GM23338 (cell line): ENCODE measurements at regions not wholly inside any gene's neighbourhood (a gene's known extent, or its start where the extent isn't known, plus 50 kb on each side); places are given as distances from the start of the nearest gene placed in this dataset.

Experiments
- ATAC-seq: fragments of 200-7000 bp; cut with Tn5 transposase; 3 replicates; pipeline ENCODE4 v1.9.1; 2020
- DNase-seq: peaks from one replicate; pipeline ENCODE4 v3.0.0-alpha.2; 2015; ENCODE audit warnings: low spot score
- H2AFZ ChIP-seq: fragments of 200-600 bp; sonication (generic); 2 replicates; pipeline ENCODE4 v1.8.0; 2016; ENCODE audit warnings: antibody characterized with exemption, mild to moderate bottlenecking, moderate library complexity
- H3F3A ChIP-seq: fragments of 200-600 bp; sonication (generic); replicated peaks from 2 replicates; pipeline ENCODE4 v1.8.0; 2017; ENCODE audit warnings: antibody characterized with exemption, mixed run types, low read depth
- H3K27ac ChIP-seq: fragments of 200-600 bp; sonication (generic); 2 replicates; pipeline ENCODE4 v1.6.1; 2016; ENCODE audit warnings: low read depth
- H3K27me3 ChIP-seq: fragments of 200-600 bp; sonication (generic); 2 replicates; pipeline ENCODE4 v1.8.0; 2016; ENCODE audit warnings: mild to moderate bottlenecking, mixed run types, moderate library complexity; ENCODE audit not compliant: insufficient read depth
- H3K36me3 ChIP-seq: fragments of 200-600 bp; sonication (generic); 2 replicates; pipeline ENCODE4 v1.8.0; 2016; ENCODE audit warnings: mild to moderate bottlenecking; ENCODE audit not compliant: insufficient read depth
- H3K4me1 ChIP-seq: fragments of 200-600 bp; sonication (generic); 2 replicates; pipeline ENCODE4 v1.8.0; 2016; ENCODE audit warnings: mild to moderate bottlenecking, moderate library complexity; ENCODE audit not compliant: insufficient read depth
- H3K4me2 ChIP-seq: fragments of 200-600 bp; sonication (generic); 2 replicates; pipeline ENCODE4 v1.7.1; 2017; ENCODE audit warnings: mixed run types
- H3K4me3 ChIP-seq: fragments of 200-600 bp; sonication (generic); 2 replicates; pipeline ENCODE4 v1.6.1; 2016; ENCODE audit warnings: mixed run types
- H3K79me2 ChIP-seq: fragments of 200-600 bp; sonication (generic); replicated peaks from 2 replicates; pipeline ENCODE4 v1.8.0; 2017; ENCODE audit warnings: mild to moderate bottlenecking; ENCODE audit not compliant: insufficient read depth
- H3K9me2 ChIP-seq: fragments of 200-600 bp; sonication (generic); 2 replicates; pipeline ENCODE4 v1.8.0; 2017; ENCODE audit not compliant: insufficient read depth
- H4K20me1 ChIP-seq: fragments of 200-600 bp; sonication (generic); replicated peaks from 2 replicates; pipeline ENCODE4 v1.8.0; 2017; ENCODE audit warnings: mild to moderate bottlenecking; ENCODE audit not compliant: insufficient read depth
- H3K27ac Mint-ChIP-seq: 2 replicates; pipeline ENCODE4 v1.8.0; 2020; ENCODE audit warnings: inconsistent platforms, mild to moderate bottlenecking, moderate library complexity, mixed read lengths
- H3K27me3 Mint-ChIP-seq: 3 replicates; pipeline ENCODE4 v1.8.0; 2022; ENCODE audit warnings: low read depth, mild to moderate bottlenecking, moderate library complexity, mixed read lengths, inconsistent platforms; ENCODE audit not compliant: insufficient read depth, poor library complexity
- H3K36me3 Mint-ChIP-seq: 3 replicates; pipeline ENCODE4 v1.8.0; 2021; ENCODE audit warnings: low read depth, mild to moderate bottlenecking, inconsistent platforms, moderate library complexity, mixed read lengths
- H3K4me1 Mint-ChIP-seq: 3 replicates; pipeline ENCODE4 v1.8.0; 2020; ENCODE audit warnings: mild to moderate bottlenecking, inconsistent platforms, mixed read lengths
- H3K4me3 Mint-ChIP-seq: 3 replicates; pipeline ENCODE4 v1.8.0; 2021; ENCODE audit warnings: moderate library complexity, mild to moderate bottlenecking, inconsistent platforms, mixed read lengths
- H3K9me3 Mint-ChIP-seq: 3 replicates; pipeline ENCODE4 v1.8.0; 2020; ENCODE audit warnings: moderate library complexity, mild to moderate bottlenecking, inconsistent platforms, mixed read lengths
- CREB1 ChIP-seq: fragments of 250-450 bp; sonication (Bioruptor Pico); IDR thresholded peaks from 2 replicates; pipeline ENCODE4 v1.5.0; 2020; ENCODE audit warnings: low read depth, mild to moderate bottlenecking, moderate library complexity
- CTCF ChIP-seq, 2 experiments: fragments of 200-600 bp in 1 of 2; sonication (generic) in 1 of 2; conservative IDR thresholded peaks; 2 replicates each; pipeline versions ENCODE4 v1.5.1 to v1.6.1; 2016 to 2017; ENCODE audit warnings: antibody characterized with exemption in 2 of 2, low read depth in 2 of 2, mild to moderate bottlenecking in 2 of 2, moderate library complexity in 1 of 2
- ETS1 ChIP-seq: IDR thresholded peaks from 2 replicates; pipeline ENCODE4 v1.6.1; 2016; ENCODE audit warnings: antibody characterized with exemption
- EZH2 ChIP-seq: fragments of 200-600 bp; sonication (generic); IDR thresholded peaks from one replicate; pipeline ENCODE4 v1.8.0; 2017; ENCODE audit warnings: antibody characterized with exemption, mild to moderate bottlenecking, low read depth; ENCODE audit not compliant: unreplicated experiment
- EZH2phosphoT487 ChIP-seq: fragments of 200-600 bp; sonication (generic); IDR thresholded peaks from one replicate; pipeline ENCODE4 v1.8.1; 2018; ENCODE audit warnings: antibody characterized with exemption; ENCODE audit not compliant: unreplicated experiment
- JUNB ChIP-seq: IDR thresholded peaks from one replicate; pipeline ENCODE4 v1.6.1; 2016; ENCODE audit warnings: antibody characterized with exemption; ENCODE audit not compliant: unreplicated experiment
- NANOG ChIP-seq: IDR thresholded peaks from 2 replicates; pipeline ENCODE4 v1.6.1; 2016; ENCODE audit warnings: antibody characterized with exemption, borderline replicate concordance
- POLR2AphosphoS5 ChIP-seq: IDR thresholded peaks from 2 replicates; pipeline ENCODE4 v1.6.1; 2016; ENCODE audit warnings: antibody characterized with exemption, low read depth
- REST ChIP-seq: IDR thresholded peaks from one replicate; pipeline ENCODE4 v1.6.1; 2018; ENCODE audit warnings: antibody characterized with exemption; ENCODE audit not compliant: unreplicated experiment
- STAT1 ChIP-seq: IDR thresholded peaks from one replicate; pipeline ENCODE4 v1.6.1; 2016; ENCODE audit warnings: antibody characterized with exemption; ENCODE audit not compliant: unreplicated experiment
- ZNF114 ChIP-seq: fragments of 250-450 bp; sonication (Bioruptor Pico); IDR thresholded peaks from 2 replicates; pipeline ENCODE4 v1.5.0; 2020; ENCODE audit warnings: mild to moderate bottlenecking, moderate library complexity
- ZNF331 ChIP-seq: fragments of 250-450 bp; sonication (Bioruptor Pico); IDR thresholded peaks from 2 replicates; pipeline ENCODE4 v1.5.0; 2020; ENCODE audit warnings: low read depth, mild to moderate bottlenecking, moderate library complexity

- no peak for TF ChIP-seq REST
- TF ChIP-seq JUNB, result no peak
- no peak for TF ChIP-seq CREB1 (CRISPR knock-in tag)
- TF ChIP-seq ETS1, result no peak
- no peak for TF ChIP-seq EZH2phosphoT487
- no peak for TF ChIP-seq ZNF331 (CRISPR knock-in tag)
Measured at GRCh38 chr18:78805840-78806239, 173.8 kb upstream of the SALL3 start (continued).

GRCh38 chr18:78807668-78808067, 171.9 kb upstream of the SALL3 start:
- peaks cover 7% of the 10 kb centered on the region for H3F3A ChIP-seq
- no peaks in the 10 kb centered on the region for H4K20me1 ChIP-seq
- no peaks in the 10 kb centered on the region for H3K4me1 Mint-ChIP-seq
- H3K27ac Mint-ChIP-seq, result no peak overlapping the region
- H3K27me3 Mint-ChIP-seq, result peaks cover 4% of the 10 kb centered on the region
- peaks cover 51% of the 10 kb centered on the region for H3K36me3 Mint-ChIP-seq
- no peak overlapping the region for H2AFZ ChIP-seq
- H3K9me2 ChIP-seq, result no peaks in the 10 kb centered on the region
- no peaks in the 10 kb centered on the region for H3K36me3 ChIP-seq
- DNase-seq (no peak), ATAC-seq (no peak)
- H3K4me1 ChIP-seq, result no peaks in the 10 kb centered on the region
- H3K4me3 ChIP-seq, result no peak overlapping the region
- peaks cover 100% of the 10 kb centered on the region for H3K9me3 Mint-ChIP-seq
- no peak overlapping the region for H3K27ac ChIP-seq
- TF ChIP-seq NANOG (no peak), POLR2AphosphoS5 (no peak), STAT1 (no peak), EZH2 (no peak), ETS1 (no peak), JUNB (no peak), ZNF114 (CRISPR knock-in tag) (no peak), CTCF (conservative IDR thresholded peaks at IDR 0.05; ENCODE audit: low read depth in 2 of 2) (no peak), EZH2phosphoT487 (no peak), ZNF331 (CRISPR knock-in tag) (no peak), REST (no peak), CREB1 (CRISPR knock-in tag) (no peak)
- H3K79me2 ChIP-seq, result no peaks in the 10 kb centered on the region
- H3K4me3 Mint-ChIP-seq, result no peak overlapping the region
- no peaks in the 10 kb centered on the region for H3K27me3 ChIP-seq
- H3K4me2 ChIP-seq, result no peak overlapping the region
